ENCODE measurements at regions not wholly inside any gene's neighbourhood (a gene's known extent, or its start where the extent isn't known, plus 50 kb on each side); places are given as distances from the start of the nearest gene placed in this dataset.

- no peak for DNase-seq (ENCODE audit: low spot score in 2 of 2)
- no peak overlapping the region for H3K4me3 ChIP-seq
- no peak for TF ChIP-seq CTCF (IDR thresholded peaks at IDR 0.05)
- H3K36me3 ChIP-seq = no peaks in the 10 kb centered on the region
- H3K4me1 ChIP-seq = no peaks in the 10 kb centered on the region
- H3K27ac ChIP-seq = no peak overlapping the region
- peaks cover 0 to 5% of the 10 kb centered on the region in 2 donors for H3K9me3 ChIP-seq
- H3K27me3 ChIP-seq = no peaks in the 10 kb centered on the region
- intact Hi-C loops (cut with DNase I) = no loop called here
Measured at GRCh38 chr4:23660865-23661264, 229.0 kb downstream of the PPARGC1A start.

DNA sequence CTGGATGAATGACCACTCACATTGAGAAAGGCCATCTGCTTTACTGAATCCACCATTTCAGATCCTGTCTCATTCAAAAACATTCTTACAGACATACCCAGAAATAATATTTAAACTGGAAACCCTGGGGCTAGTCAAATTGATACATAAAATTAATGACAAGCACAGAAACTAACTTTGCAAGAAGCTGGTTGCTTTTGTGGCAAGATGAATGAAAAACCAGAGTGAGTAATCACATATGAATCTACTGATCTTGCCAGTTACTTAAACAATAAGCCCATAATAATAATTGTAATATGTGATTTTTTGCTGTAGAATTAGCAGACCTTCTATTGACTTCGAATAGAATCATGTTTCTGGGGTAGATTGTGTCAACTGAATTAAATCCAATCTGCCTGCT lies 235.1 kb downstream of the PPARGC1A start:
- intact Hi-C loops (cut with DNase I) = no loop called here
- Histone ChIP-seq H3K9me3 (peaks cover 0 to 5% of the 10 kb centered on the region in 2 donors), H3K4me3 (no peak overlapping the region), H3K36me3 (no peaks in the 10 kb centered on the region), H3K27ac (no peak overlapping the region), H3K27me3 (no peaks in the 10 kb centered on the region), H3K4me1 (no peaks in the 10 kb centered on the region)
- no peak for DNase-seq (ENCODE audit: low spot score in 2 of 2)
- TF ChIP-seq CTCF (IDR thresholded peaks at IDR 0.05) = no peak

- intact Hi-C loops (cut with DNase I) = no loop called here
- Histone ChIP-seq H3K27me3 (no peaks in the 10 kb centered on the region), H3K36me3 (no peaks in the 10 kb centered on the region), H3K9me3 (no peaks in the 10 kb centered on the region), H3K27ac (no peak overlapping the region), H3K4me3 (no peak overlapping the region), H3K4me1 (no peaks in the 10 kb centered on the region)
- DNase-seq (ENCODE audit: low spot score in 2 of 2) = no peak
- no peak for TF ChIP-seq CTCF (IDR thresholded peaks at IDR 0.05)
Measured at GRCh38 chr4:23648854-23649596, 240.8 kb downstream of the PPARGC1A start.

- DNase-seq (ENCODE audit: low spot score in 2 of 2) = no peak
- H3K4me3 ChIP-seq = no peak overlapping the region
- no peaks in the 10 kb centered on the region for H3K36me3 ChIP-seq
- TF ChIP-seq CTCF (IDR thresholded peaks at IDR 0.05) = no peak
- H3K27me3 ChIP-seq = no peaks in the 10 kb centered on the region
- H3K27ac ChIP-seq = no peak overlapping the region
- H3K4me1 ChIP-seq = no peaks in the 10 kb centered on the region
- H3K9me3 ChIP-seq = no peaks in the 10 kb centered on the region
- intact Hi-C loops (cut with DNase I) = no loop called here
Measured at GRCh38 chr4:23635468-23635867, 254.4 kb downstream of the PPARGC1A start.

GRCh38 chr4:23631255-23631950 lies 258.4 kb downstream of the PPARGC1A start:
- Histone ChIP-seq H3K27ac (no peak overlapping the region), H3K36me3 (no peaks in the 10 kb centered on the region), H3K27me3 (no peaks in the 10 kb centered on the region), H3K4me3 (no peak overlapping the region), H3K4me1 (no peaks in the 10 kb centered on the region), H3K9me3 (no peaks in the 10 kb centered on the region)
- DNase-seq (ENCODE audit: low spot score in 2 of 2) = no peak
- intact Hi-C loops (cut with DNase I) = no loop called here
- TF ChIP-seq CTCF (IDR thresholded peaks at IDR 0.05) = no peak
